Heart left ventricle (tissue), 13 donors: ENCODE measurements at regions not wholly inside any gene's neighbourhood (a gene's known extent, or its start where the extent isn't known, plus 50 kb on each side); places are given as distances from the start of the nearest gene placed in this dataset.

Experiments
- CTCF ChIP-seq, 12 donors: fragments of 200-600 bp; sonication (generic) in 4 of 12; IDR thresholded peaks; one replicate each; pipeline versions ENCODE4 v1.5.0 to v1.8.0; 2018 to 2022; ENCODE audit warnings: antibody characterized with exemption in 12 of 12, mild to moderate bottlenecking in 5 of 12
- POLR2A ChIP-seq, 2 donors: fragments of 450-650 bp; IDR thresholded peaks; one replicate each; pipeline ENCODE4 v1.6.1; 2017; ENCODE audit warnings: antibody characterized with exemption in 2 of 2, mild to moderate bottlenecking in 2 of 2, moderate library complexity in 2 of 2
- donor health status: ischemic (EF 13 %, LVEDD 7.1; RV severe dilation, severe dysfunction).
- donor health status: DM: no; HTN: yes; CAD: no.
- donor health status: DM: no; HTN: no; CAD: no.
- donor health status: ischemic (EF 25% LVEDD 6.9; RV normal size, moderate dysfunction).
- donor health status: ischemic (EF 25% LVEDD 5.7; RV mildly dilated, moderate dysfunction).
- donor health status: ischemic (EF 35%, LVEDD 5.7; RV mildly dilated, moderate dysfunction).
- donor health status: nonischemic (EF 11% LVEDD 7.7; RV severe dilation, severe dysfunction).
- donor health status: DM: yes; HTN: yes; CAD: no.
- donor health status: PGD.
- donor health status: ischemic (EF 29% LVEDD 5.4; RV normal size, mild dysfunction).
- donor health status: nonischemic (EF 23%, LVEDD 6.1; RV moderate dilation, normal function).

- no peak for TF ChIP-seq CTCF (IDR thresholded peaks at IDR 0.05)
- no peak for TF ChIP-seq POLR2A (IDR thresholded peaks at IDR 0.05)
These were observed 81.3 kb upstream of the TP53I11 start for GRCh38 chr11:45031912-45032519.
